Right lobe of liver (tissue), 6 donors: ENCODE measurements at regions not wholly inside any gene's neighbourhood (a gene's known extent, or its start where the extent isn't known, plus 50 kb on each side); places are given as distances from the start of the nearest gene placed in this dataset.

Source experiments
- ATAC-seq, 4 donors: fragments of 200-7000 bp; cut with Tn5 transposase; one replicate each; pipeline ENCODE4 v1.9.1; 2020; ENCODE audit warnings: mild to moderate bottlenecking in 4 of 4, moderate library complexity in 4 of 4
- DNase-seq, 3 donors: peaks; one replicate each; pipeline ENCODE4 v3.0.0-alpha.2; 2020
- H3K27ac ChIP-seq, 3 donors: fragments of 200-600 bp; one replicate each; pipeline ENCODE4 v1.8.0; 2022
- H3K27me3 ChIP-seq, 2 donors: fragments of 200-600 bp; one replicate each; pipeline ENCODE4 v1.8.0; 2022
- H3K36me3 ChIP-seq, 4 donors: fragments of 200-600 bp; sonication (generic) in 1 of 4; one replicate each; pipeline versions ENCODE4 v1.5.1 to v1.8.0; 2017 to 2022; ENCODE audit warnings: control low read depth in 1 of 4
- H3K4me1 ChIP-seq, 4 donors: fragments of 200-600 bp; sonication (generic) in 1 of 4; one replicate each; pipeline versions ENCODE4 v1.5.1 to v1.8.0; 2017 to 2022; ENCODE audit warnings: control low read depth in 1 of 4
- H3K4me3 ChIP-seq, 3 donors: fragments of 200-600 bp; one replicate each; pipeline ENCODE4 v1.8.0; 2022
- H3K9me3 ChIP-seq, 4 donors: fragments of 200-600 bp; sonication (generic) in 1 of 4; one replicate each; pipeline versions ENCODE4 v1.5.1 to v1.8.0; 2017 to 2022; ENCODE audit warnings: control low read depth in 1 of 4
- POLR2A ChIP-seq: fragments of 450-650 bp; IDR thresholded peaks from one replicate; pipeline ENCODE4 v1.6.1; 2017; ENCODE audit warnings: antibody characterized with exemption, mild to moderate bottlenecking
- WGBS: methylation state at CpG from one replicate; pipeline ENCODE4 v1.1.6; 2018; ENCODE audit warnings: low coverage, low lambda C conversion rate; ENCODE audit not compliant: insufficient coverage; ENCODE audit errors: missing lambda C conversion rate; 5-methylcytosine and 5-hydroxymethylcytosine counted together
- intact Hi-C, 2 donors: fragments of 100-400 bp; cut with DNase I; formaldehyde crosslinking; loops; one replicate each; pipeline versions ENCODE4 v1.11.2 to v1.14.1; 2022
- TF ChIP-seq, protein P1 (sequence below), 4 donors: fragments of 200-600 bp in 3 of 4; fragments of 450-650 bp in 1 of 4; IDR thresholded peaks; one replicate each; pipeline versions ENCODE4 v1.5.1 to v1.8.0; 2016 to 2022; ENCODE audit warnings: antibody characterized with exemption in 4 of 4, mild to moderate bottlenecking in 2 of 4
- donor health status: DM: no; HTN: yes; CAD: no.
- donor health status: DM: no; HTN: no; CAD: no.
- donor health status: DM: no; HTN: no; CAD: no.
- donor health status: DM: no; HTN: yes; CAD: no.
- donor health status: DM: no; HTN: yes; CAD: no.

DNA sequence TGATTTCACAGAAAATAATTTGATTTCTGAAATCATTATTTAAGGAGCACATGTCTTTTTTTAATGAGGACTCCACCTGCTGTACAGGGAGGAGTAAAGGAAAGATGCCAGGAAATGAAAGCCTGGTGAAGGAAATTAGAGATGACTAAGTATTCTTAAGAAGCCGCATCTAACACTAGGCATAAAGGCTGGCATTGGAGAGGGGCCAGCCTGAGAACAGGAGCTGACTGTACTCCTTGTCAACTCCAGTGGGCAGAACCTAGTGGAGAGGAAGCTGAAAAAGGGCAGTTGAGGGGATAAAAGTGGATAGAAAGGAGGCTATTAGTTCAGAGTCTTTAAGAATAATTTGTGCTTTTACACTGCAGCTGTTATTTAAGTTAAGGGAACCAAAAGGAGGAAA lies 393.0 kb downstream of the PPP1R2C start:
- Histone ChIP-seq H3K4me3 (no peak overlapping the region), H3K27ac (no peak overlapping the region), H3K36me3 (no peaks in the 10 kb centered on the region), H3K27me3 (no peaks in the 10 kb centered on the region), H3K4me1 (no peaks in the 10 kb centered on the region), H3K9me3 (no peaks in the 10 kb centered on the region)
- WGBS: 56% methylated on average over 1 of the region's 1 CpG
- DNase-seq (no peak), ATAC-seq (no peak)
- TF ChIP-seq, protein P1, sequence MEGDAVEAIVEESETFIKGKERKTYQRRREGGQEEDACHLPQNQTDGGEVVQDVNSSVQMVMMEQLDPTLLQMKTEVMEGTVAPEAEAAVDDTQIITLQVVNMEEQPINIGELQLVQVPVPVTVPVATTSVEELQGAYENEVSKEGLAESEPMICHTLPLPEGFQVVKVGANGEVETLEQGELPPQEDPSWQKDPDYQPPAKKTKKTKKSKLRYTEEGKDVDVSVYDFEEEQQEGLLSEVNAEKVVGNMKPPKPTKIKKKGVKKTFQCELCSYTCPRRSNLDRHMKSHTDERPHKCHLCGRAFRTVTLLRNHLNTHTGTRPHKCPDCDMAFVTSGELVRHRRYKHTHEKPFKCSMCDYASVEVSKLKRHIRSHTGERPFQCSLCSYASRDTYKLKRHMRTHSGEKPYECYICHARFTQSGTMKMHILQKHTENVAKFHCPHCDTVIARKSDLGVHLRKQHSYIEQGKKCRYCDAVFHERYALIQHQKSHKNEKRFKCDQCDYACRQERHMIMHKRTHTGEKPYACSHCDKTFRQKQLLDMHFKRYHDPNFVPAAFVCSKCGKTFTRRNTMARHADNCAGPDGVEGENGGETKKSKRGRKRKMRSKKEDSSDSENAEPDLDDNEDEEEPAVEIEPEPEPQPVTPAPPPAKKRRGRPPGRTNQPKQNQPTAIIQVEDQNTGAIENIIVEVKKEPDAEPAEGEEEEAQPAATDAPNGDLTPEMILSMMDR (IDR thresholded peaks at IDR 0.05): no peak
- no peak for TF ChIP-seq POLR2A
- intact Hi-C loops: no loop called here

DNA sequence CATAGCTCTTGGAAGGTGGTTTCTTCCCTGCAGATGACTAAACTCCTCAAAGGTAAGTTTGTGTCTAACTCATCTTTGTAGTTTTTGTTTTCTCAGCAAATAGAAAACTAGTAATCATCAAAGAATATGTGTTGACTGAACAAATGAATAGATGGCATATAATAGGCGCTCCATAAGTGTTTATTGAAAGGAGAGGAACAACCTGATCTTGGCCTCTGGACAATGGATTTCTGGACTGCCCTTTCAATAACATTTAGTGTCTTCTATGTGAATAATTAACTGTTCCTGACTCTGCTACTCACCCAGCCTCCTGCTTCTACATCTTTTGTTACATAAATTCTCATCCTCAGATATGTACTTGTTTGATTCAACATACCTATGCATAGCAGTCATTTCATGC lies 399.1 kb downstream of the PPP1R2C start:
- Histone ChIP-seq H3K4me3 (no peak overlapping the region), H3K36me3 (no peaks in the 10 kb centered on the region), H3K4me1 (peaks cover 0 to 8% (median 0%) of the 10 kb centered on the region in 4 donors), H3K27ac (no peak overlapping the region), H3K27me3 (no peaks in the 10 kb centered on the region), H3K9me3 (no peaks in the 10 kb centered on the region)
- WGBS: 18% methylated on average over 1 of the region's 1 CpG
- DNase-seq: no peak
- intact Hi-C loops: no loop called here
- ATAC-seq: peak in 1 of 4 donors; percentile 18
- TF ChIP-seq, protein P1 (IDR thresholded peaks at IDR 0.05): no peak
- no peak for TF ChIP-seq POLR2A

DNA sequence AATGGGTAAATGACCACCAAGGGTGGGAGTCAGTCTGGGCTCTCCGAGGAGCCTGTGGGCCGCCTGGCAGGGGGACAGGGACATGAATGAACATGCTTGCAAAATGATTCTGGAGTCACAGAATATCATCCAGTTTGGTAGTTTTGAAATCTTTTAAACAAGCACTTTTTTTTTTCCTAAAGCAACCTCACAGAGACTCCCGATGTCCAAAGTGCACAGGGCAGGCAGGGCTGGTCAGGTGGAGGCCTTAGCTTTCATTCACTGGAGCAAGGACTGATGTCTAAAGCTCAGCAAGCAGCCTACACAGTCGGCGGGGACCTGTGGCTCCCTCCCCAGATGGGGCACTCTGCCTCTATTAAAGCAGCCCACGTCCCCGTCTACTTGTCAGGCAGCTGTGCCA lies 402.9 kb downstream of the PPP1R2C start:
- ATAC-seq (peak; percentile 85 to 93 (median 88)), DNase-seq (peak; percentile 21 to 58 (median 56))
- no CpG with 5 or more reads among the region's 7 CpGs for WGBS
- Histone ChIP-seq H3K36me3 (no peaks in the 10 kb centered on the region), H3K4me1 (peaks cover 0 to 8% (median 0%) of the 10 kb centered on the region in 4 donors), H3K27me3 (no peaks in the 10 kb centered on the region), H3K9me3 (no peaks in the 10 kb centered on the region), H3K4me3 (no peak overlapping the region), H3K27ac (no peak overlapping the region)
- intact Hi-C loops: no loop called here
- TF ChIP-seq POLR2A: no peak
- TF ChIP-seq, protein P1 (IDR thresholded peaks at IDR 0.05): no peak

DNA sequence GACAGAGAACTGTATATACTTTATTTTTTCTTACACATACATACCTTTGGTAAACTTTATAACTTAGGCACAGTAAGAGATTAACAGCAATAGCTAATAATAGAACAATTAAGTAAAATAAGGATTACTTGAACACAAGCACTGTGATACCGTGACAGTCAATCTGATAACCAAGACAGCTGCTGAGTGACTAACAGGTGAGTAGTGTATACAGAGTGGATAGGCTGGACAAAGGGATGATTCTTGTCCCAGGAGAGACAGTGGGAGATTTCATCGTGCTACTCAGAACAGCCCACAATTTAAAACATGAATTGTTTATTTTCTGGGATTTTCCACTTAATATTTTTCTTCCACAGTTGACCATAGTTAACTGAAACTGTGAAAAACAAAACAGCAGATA lies 411.8 kb downstream of the PPP1R2C start:
- 54% methylated on average over 2 of the region's 2 CpGs for WGBS
- intact Hi-C loops: no loop called here
- no peak overlapping the region for H3K4me3 ChIP-seq

More for the DNA sequence above, 411.8 kb downstream of the PPP1R2C start:
- Histone ChIP-seq H3K36me3 (no peaks in the 10 kb centered on the region), H3K9me3 (no peaks in the 10 kb centered on the region), H3K27ac (no peak overlapping the region), H3K4me1 (no peaks in the 10 kb centered on the region), H3K27me3 (no peaks in the 10 kb centered on the region)
- ATAC-seq (no peak), DNase-seq (no peak)
- TF ChIP-seq POLR2A: no peak
- TF ChIP-seq, protein P1 (IDR thresholded peaks at IDR 0.05): no peak
